ENCODE measurements at regions not wholly inside any gene's neighbourhood (a gene's known extent, or its start where the extent isn't known, plus 50 kb on each side); places are given as distances from the start of the nearest gene placed in this dataset.

DNA sequence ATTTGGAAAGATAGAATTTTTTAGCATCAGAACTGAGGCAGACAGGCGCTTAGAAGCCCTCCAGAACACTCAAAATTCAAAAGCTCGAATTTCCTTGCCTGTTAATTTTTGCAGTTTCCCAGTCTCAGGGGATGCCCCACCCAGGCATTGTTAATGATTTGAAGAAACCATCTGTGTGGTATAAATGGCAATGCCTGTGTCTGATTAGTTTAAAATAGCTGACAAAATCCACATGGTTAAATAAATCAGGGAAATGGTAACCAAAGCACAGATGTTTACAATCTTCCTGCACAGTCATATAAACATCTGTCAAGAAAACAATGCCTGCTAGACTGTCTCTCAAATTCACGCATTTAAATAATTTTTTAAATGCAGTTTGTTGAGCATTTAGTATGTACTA lies 185.2 kb upstream of the RGMB start:
- Histone ChIP-seq H3K14ac (replicated peaks; ENCODE audit: low read depth, low read length) (no peak overlapping the region), H3K36me3 (ENCODE audit: control insufficient read depth, insufficient read depth, low read length) (no peaks in the 10 kb centered on the region), H2BK15ac (ENCODE audit: low read depth, low read length) (no peak overlapping the region), H4K91ac (ENCODE audit: insufficient read depth, low read depth, low read length) (no peak overlapping the region), H3K18ac (ENCODE audit: low read depth, low read length) (no peak overlapping the region), H3K4me3 (ENCODE audit: insufficient read depth, low read depth, low read length) (no peak overlapping the region), H3K4me1 (ENCODE audit: control insufficient read depth, insufficient read depth, low read length) (peaks cover 3% of the 10 kb centered on the region), H3K27me3 (ENCODE audit: control insufficient read depth, insufficient read depth, low read length) (no peaks in the 10 kb centered on the region), H2BK120ac (ENCODE audit: low read depth, low read length) (no peak overlapping the region), H2AK9ac (replicated peaks; ENCODE audit: low read depth, low read length, poor library complexity) (no peak overlapping the region), H3K9ac (ENCODE audit: low read depth, low read length) (no peak overlapping the region), H2BK20ac (ENCODE audit: low read depth, low read length) (no peak overlapping the region), H2AK5ac (ENCODE audit: low read depth, low read length) (no peak overlapping the region), H3K4me2 (ENCODE audit: low read depth, low read length) (no peak overlapping the region), H4K8ac (ENCODE audit: low read depth in 2 of 2, low read length in 2 of 2) (no peak overlapping the region), H3K27ac (ENCODE audit: insufficient read depth, low read length) (no peak overlapping the region), H3K9me3 (ENCODE audit: control insufficient read depth, insufficient read depth, low read length) (peaks cover 3% of the 10 kb centered on the region), H2BK5ac (ENCODE audit: low read depth, low read length, poor library complexity, severe bottlenecking) (no peak overlapping the region), H3K79me1 (ENCODE audit: low read depth in 1 of 2, low read length in 2 of 2) (no peaks in the 10 kb centered on the region), H2AFZ (replicated peaks; ENCODE audit: low read length, poor library complexity) (no peak overlapping the region), H4K20me1 (ENCODE audit: insufficient read depth, low read length) (no peaks in the 10 kb centered on the region), H3K23ac (ENCODE audit: low read depth, low read length) (no peak overlapping the region), H3K4ac (ENCODE audit: low read depth, low read length) (no peak overlapping the region), H3K56ac (ENCODE audit: extremely low read depth, insufficient read depth, low read length) (no peak overlapping the region), H3K9me1 (ENCODE audit: insufficient read depth, low read length) (no peaks in the 10 kb centered on the region), H4K5ac (ENCODE audit: low read depth, low read length) (no peak overlapping the region)
- POLR2A ChIA-PET (ENCODE audit: unreplicated experiment): no interaction called here
- TF ChIP-seq BHLHE40 (IDR thresholded peaks at IDR 0.05; ENCODE audit: low read depth, low read length): no peak
- no peak for TF ChIP-seq CHD1 (IDR thresholded peaks at IDR 0.05; ENCODE audit: low read depth, low read length)
- TF ChIP-seq CEBPB (IDR thresholded peaks at IDR 0.05; ENCODE audit: low read depth, low read length): no peak
- peak; percentile 37 for DNase-seq
- intact Hi-C loops (cut with micrococcal nuclease) (no loop called here), dilution Hi-C loops (cut with HindIII; ENCODE audit: low sequenced_read_pairs, unreplicated experiment) (no loop called here), in situ Hi-C loops (cut with MboI; ENCODE audit: low sequenced_read_pairs) (no loop called here)
- CTCF ChIA-PET: interaction anchor here (0.8 kb wide), 1 partner anchor 19 kb away, joined by 5 read pairs; no protein-coding TSS in a partner anchor
- WGBS, 2 experiments (ENCODE audit: extremely low coverage in 2 of 2, insufficient read length in 1 of 2): no CpG with 5 or more reads among the region's 3 CpGs
- BruUV-seq (replicated peaks): no TSS peak
- ATAC-seq (ENCODE audit: low read depth): peak; percentile 37; the same call in 1 of the 2 replicates
